NCI-H446 (cell line): ENCODE measurements at regions not wholly inside any gene's neighbourhood (a gene's known extent, or its start where the extent isn't known, plus 50 kb on each side); places are given as distances from the start of the nearest gene placed in this dataset.

ENCODE experiments used
- DNase-seq, 2 experiments: peaks; one replicate each; lab custom pipeline; 2025; lab: John Stamatoyannopoulos, UW

- no peak for DNase-seq
These were observed 60.7 kb upstream of the NFKB1 start for GRCh38 chr4:102440498-102440897.

- DNase-seq: no peak
These were observed 58.9 kb upstream of the NFKB1 start for GRCh38 chr4:102441978-102442911.

GRCh38 chr4:102444752-102445151, 56.4 kb upstream of the NFKB1 start:
- no peak for DNase-seq

GRCh38 chr4:102445213-102445612, 55.9 kb upstream of the NFKB1 start:
- no peak for DNase-seq

DNA sequence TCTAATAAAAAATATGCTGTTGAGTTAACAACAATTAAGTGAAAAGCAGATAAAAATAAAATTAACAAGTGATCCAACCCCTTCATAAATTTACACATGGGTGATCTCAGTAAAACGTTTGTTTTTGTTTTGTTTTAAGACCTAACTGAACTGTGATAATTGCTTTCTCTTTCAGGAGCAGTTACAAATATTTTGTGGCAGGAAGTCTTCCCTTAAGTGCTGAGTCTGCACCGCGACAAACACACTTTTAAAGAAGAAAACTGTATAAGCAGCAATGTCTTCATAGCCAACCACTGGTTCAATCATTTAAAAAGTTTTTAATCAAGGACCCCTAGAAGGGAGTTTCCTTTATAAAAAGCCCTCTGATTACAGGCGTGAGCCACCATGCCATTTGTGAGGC, 53.7 kb upstream of the NFKB1 start:
- DNase-seq: no peak

GRCh38 chr4:102449751-102450352, 51.3 kb upstream of the NFKB1 start:
- DNase-seq: peak; percentile 3 to 73

DNA sequence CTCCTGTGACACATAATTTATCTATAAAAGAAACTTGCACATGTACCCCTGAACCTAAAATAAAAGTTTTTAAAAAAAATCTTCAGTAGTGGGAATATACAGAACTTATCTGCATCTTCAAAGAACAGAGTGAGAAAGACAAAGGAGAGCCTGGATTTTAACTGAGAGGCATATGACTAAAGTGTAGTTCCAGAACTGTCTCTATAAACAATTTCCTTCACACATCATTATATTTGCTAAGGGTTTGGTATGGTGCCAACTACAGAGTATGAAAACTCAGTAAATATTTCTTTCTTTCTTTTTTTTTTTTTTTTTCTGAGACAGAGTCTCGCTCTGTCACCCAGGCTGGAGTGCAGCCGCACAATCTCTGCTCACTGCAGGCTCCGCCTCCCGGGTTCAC, 49.9 kb upstream of the NFKB1 start:
- DNase-seq: no peak
